ENCODE measurements at regions not wholly inside any gene's neighbourhood (a gene's known extent, or its start where the extent isn't known, plus 50 kb on each side); places are given as distances from the start of the nearest gene placed in this dataset.
"Not testable (repeated sequence)": the region's sequence is repeated elsewhere in the genome, so short reads cannot be mapped to it uniquely, and the experiment has no call there.

- no peaks in the 10 kb centered on the region for H3K9me3 ChIP-seq
- no peaks in the 10 kb centered on the region for H3K36me3 ChIP-seq
- no peak for TF ChIP-seq CTCF (IDR thresholded peaks at IDR 0.05; ENCODE audit: low read depth, low read length)
- H3K4me3 ChIP-seq (ENCODE audit: low read depth, low read length) = no peak overlapping the region
- H3K27me3 ChIP-seq = no peaks in the 10 kb centered on the region
- DNase-seq = no peak
- no peaks in the 10 kb centered on the region for H3K4me1 ChIP-seq
Observed at GRCh38 chr6:19928461-19928860, 91.3 kb downstream of the ID4 start.

DNA sequence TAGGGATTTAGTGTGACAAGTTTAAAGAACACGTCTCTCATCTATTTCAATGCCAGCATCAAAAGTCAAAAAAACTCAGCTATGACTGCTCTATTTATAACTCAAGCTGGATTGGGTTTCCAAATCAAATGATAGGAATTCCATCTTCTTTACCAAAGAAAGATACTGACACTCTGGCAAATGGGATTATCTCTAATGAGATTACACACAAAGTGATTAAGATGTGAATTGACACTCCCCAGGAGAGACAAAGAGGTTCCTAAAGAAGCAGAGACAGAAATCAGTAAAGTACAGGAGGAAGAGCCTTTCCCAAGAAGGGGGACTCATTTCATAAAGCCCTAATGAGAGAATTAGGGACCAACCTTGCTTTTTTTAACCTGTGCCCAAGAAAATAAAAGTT lies 92.1 kb downstream of the ID4 start:
- DNase-seq = no peak
- no peaks in the 10 kb centered on the region for H3K36me3 ChIP-seq
- no peaks in the 10 kb centered on the region for H3K27me3 ChIP-seq
- H3K9me3 ChIP-seq = no peaks in the 10 kb centered on the region
- H3K4me3 ChIP-seq (ENCODE audit: low read depth, low read length) = no peak overlapping the region
- TF ChIP-seq CTCF (IDR thresholded peaks at IDR 0.05; ENCODE audit: low read depth, low read length) = no peak
- no peaks in the 10 kb centered on the region for H3K4me1 ChIP-seq

GRCh38 chr6:19934996-19935591 lies 97.9 kb downstream of the ID4 start:
- TF ChIP-seq CTCF (IDR thresholded peaks at IDR 0.05; ENCODE audit: low read depth, low read length) = no peak
- Histone ChIP-seq H3K4me1 (no peaks in the 10 kb centered on the region), H3K36me3 (no peaks in the 10 kb centered on the region), H3K9me3 (no peaks in the 10 kb centered on the region), H3K4me3 (ENCODE audit: low read depth, low read length) (no peak overlapping the region), H3K27me3 (no peaks in the 10 kb centered on the region)
- no peak for DNase-seq

DNA sequence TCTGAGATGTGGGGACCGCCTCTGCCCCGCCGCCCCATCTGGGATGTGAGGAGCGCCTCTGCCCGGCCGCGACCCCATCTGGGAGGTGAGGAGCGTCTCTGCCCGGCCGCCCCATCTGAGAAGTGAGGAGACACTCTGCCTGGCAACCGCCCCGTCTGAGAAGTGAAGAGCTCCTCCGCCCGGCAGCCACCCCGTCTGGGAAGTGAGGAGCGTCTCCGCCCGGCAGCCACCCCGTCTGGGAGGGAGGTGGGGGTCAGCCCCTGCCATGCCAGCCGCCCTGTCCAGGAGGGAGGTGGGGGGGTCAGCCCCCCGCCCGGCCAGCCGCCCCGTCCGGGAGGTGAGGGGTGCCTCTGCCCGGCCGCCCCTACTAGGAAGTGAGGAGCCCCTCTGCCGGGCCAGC lies 102.2 kb downstream of the ID4 start:
- not testable (repeated sequence) for H3K4me1 ChIP-seq; DNase-seq; H3K4me3 ChIP-seq (ENCODE audit: low read depth, low read length); H3K36me3 ChIP-seq; H3K9me3 ChIP-seq; H3K27me3 ChIP-seq

DNA sequence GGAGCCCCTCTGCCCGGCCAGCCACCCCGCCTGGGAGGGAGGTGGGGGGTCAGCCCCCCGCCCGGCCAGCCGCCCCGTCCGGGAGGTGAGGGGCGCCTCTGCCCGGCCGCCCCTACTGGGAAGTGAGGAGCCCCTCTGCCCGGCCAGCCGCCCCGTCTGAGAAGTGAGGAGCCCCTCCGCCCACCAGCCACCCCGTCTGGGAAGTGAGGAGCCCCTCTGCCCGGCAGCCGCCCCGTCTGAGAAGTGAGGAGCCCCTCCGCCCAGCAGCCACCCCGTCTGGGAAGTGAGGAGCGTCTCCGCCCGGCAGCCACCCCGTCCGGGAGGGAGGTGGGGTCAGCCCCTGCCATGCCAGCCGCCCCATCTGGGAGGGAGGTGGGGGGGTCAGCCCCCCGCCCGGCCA lies 102.8 kb downstream of the ID4 start:
- not testable (repeated sequence) for H3K9me3 ChIP-seq; H3K36me3 ChIP-seq; H3K4me1 ChIP-seq; H3K27me3 ChIP-seq; H3K4me3 ChIP-seq (ENCODE audit: low read depth, low read length); DNase-seq

- no peaks in the 10 kb centered on the region for H3K9me3 ChIP-seq
- no peaks in the 10 kb centered on the region for H3K4me1 ChIP-seq
- H3K36me3 ChIP-seq = no peaks in the 10 kb centered on the region
- DNase-seq = no peak
- TF ChIP-seq CTCF (IDR thresholded peaks at IDR 0.05; ENCODE audit: low read depth, low read length) = no peak
- no peaks in the 10 kb centered on the region for H3K27me3 ChIP-seq
- no peak overlapping the region for H3K4me3 ChIP-seq (ENCODE audit: low read depth, low read length)
Observed at GRCh38 chr6:19943042-19943441, 105.9 kb downstream of the ID4 start.

DNA sequence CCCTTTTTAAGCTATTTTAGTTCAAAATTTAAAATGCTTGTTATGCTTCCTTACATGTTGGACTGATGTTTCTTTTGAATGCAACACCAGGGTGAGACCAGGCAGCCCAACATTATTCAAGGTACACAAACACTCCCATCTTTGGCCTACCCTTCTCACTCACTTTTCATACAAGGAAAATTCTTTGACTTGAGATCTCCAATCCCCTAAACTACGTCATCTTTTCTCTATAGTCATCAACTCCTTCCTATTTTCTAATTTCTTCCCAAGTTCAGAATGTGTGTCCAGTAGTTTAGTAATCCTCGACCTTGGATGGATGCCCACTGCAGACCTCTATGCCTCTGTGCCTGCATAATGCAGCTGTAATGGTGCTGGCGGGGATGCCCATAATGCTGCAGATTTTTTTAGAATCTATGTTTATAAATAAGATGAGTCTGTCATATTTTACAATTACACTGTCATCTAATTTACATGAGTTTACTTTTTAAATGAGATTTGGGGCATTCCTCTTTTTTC lies 108.7 kb downstream of the ID4 start:
- no peak overlapping the region for H3K4me3 ChIP-seq (ENCODE audit: low read depth, low read length)
- no peaks in the 10 kb centered on the region for H3K27me3 ChIP-seq
- no peaks in the 10 kb centered on the region for H3K9me3 ChIP-seq
- TF ChIP-seq CTCF (IDR thresholded peaks at IDR 0.05; ENCODE audit: low read depth, low read length) = no peak
- DNase-seq = no peak
- no peaks in the 10 kb centered on the region for H3K4me1 ChIP-seq
- no peaks in the 10 kb centered on the region for H3K36me3 ChIP-seq
